HCT116 (cell line): ENCODE measurements at regions not wholly inside any gene's neighbourhood (a gene's known extent, or its start where the extent isn't known, plus 50 kb on each side); places are given as distances from the start of the nearest gene placed in this dataset.

ENCODE experiments used
- ATAC-seq: fragments of 200-7000 bp; cut with Tn5 transposase; 2 replicates; pipeline ENCODE4 v1.9.1; 2020; ENCODE audit warnings: mild to moderate bottlenecking, moderate library complexity
- BruUV-seq: library from RNA; stranded (reverse); fragments of 400-500 nt; replicated peaks from 2 replicates; lab custom pipeline; 2021; lab: Mats Ljungman, UMichigan
- CTCF ChIA-PET: fragments of 300-600 bp; sonication (Branson Sonifier 250); formaldehyde crosslinking; loops from one replicate; lab custom pipeline; 2021; ENCODE audit warnings: antibody characterized with exemption; lab: Charles Lee
- POLR2A ChIA-PET: fragments of 300-600, 350-600 bp; sonication (Branson Sonifier 250); formaldehyde crosslinking; loops from one replicate; lab custom pipeline; 2021; ENCODE audit warnings: antibody characterized with exemption; lab: Charles Lee
- RAD21 ChIA-PET, 2 experiments: fragments of 300-600 bp; sonication (Branson Sonifier 250); formaldehyde crosslinking; loops; one replicate each; lab custom pipeline; 2023; ENCODE audit warnings: low total read pairs in 2 of 2; ENCODE audit not compliant: uncharacterized antibody in 2 of 2, unreplicated experiment in 2 of 2, low non-redundant PET in 1 of 2; lab: Charles Lee
- DNase-seq: peaks from one replicate; pipeline ENCODE4 v3.0.0-alpha.2; 2010; ENCODE audit warnings: low read depth, low spot score
- H2AFZ ChIP-seq: fragments of 200-600 bp; shearing (Covaris generic), sonication (generic); 2 replicates; pipeline ENCODE4 v1.6.1; 2017; ENCODE audit warnings: low read depth, mixed run types, mixed read lengths, antibody characterized with exemption, low read length; ENCODE audit not compliant: poor library complexity, severe bottlenecking
- H3K27ac ChIP-seq: 2 replicates; pipeline ENCODE4 v1.5.1; 2012; ENCODE audit warnings: low read depth, low read length
- H3K27me3 ChIP-seq: fragments of 200-600 bp; sonication (generic); 2 replicates; pipeline ENCODE4 v1.6.1; 2016; ENCODE audit warnings: mixed run types, low read length, mixed read lengths; ENCODE audit not compliant: insufficient read depth
- H3K36me3 ChIP-seq, 2 experiments: fragments of 200-500 bp in 1 of 2; fragments of 200-600 bp in 1 of 2; sonication (Bioruptor generic) in 1 of 2; sonication (generic) in 1 of 2; 2 replicates each; pipeline versions ENCODE4 v1.5.1 to v1.6.1; 2014 to 2016; ENCODE audit warnings: low read length in 2 of 2, inconsistent platforms in 1 of 2, mixed read lengths in 1 of 2, mixed run types in 1 of 2; ENCODE audit not compliant: insufficient read depth in 2 of 2, control insufficient read depth in 1 of 2
- H3K4me1 ChIP-seq, 2 experiments: fragments of 200-600 bp in 1 of 2; sonication (generic) in 1 of 2; 2 replicates each; pipeline versions ENCODE4 v1.5.1 to v1.6.1; 2012 to 2017; ENCODE audit warnings: low read length in 2 of 2, inconsistent platforms in 1 of 2, mild to moderate bottlenecking in 1 of 2, mixed read lengths in 1 of 2, mixed run types in 1 of 2, moderate library complexity in 1 of 2; ENCODE audit not compliant: insufficient read depth in 2 of 2, control insufficient read depth in 1 of 2
- H3K4me2 ChIP-seq: fragments of 200-600 bp; sonication (generic); 2 replicates; pipeline ENCODE4 v1.6.1; 2017; ENCODE audit warnings: mixed run types, low read length, mixed read lengths
- H3K4me3 ChIP-seq, 2 experiments: fragments of 200-600 bp in 1 of 2; sonication (generic) in 1 of 2; replicated peaks in 1 of 2; 2 replicates each; pipeline ENCODE4 v1.5.1; 2011 to 2016; ENCODE audit warnings: low read length in 2 of 2, control low read depth in 1 of 2, low read depth in 1 of 2, mild to moderate bottlenecking in 1 of 2, mixed read lengths in 1 of 2, mixed run types in 1 of 2
- H3K79me2 ChIP-seq: fragments of 200-600 bp; sonication (generic); 2 replicates; pipeline ENCODE4 v1.6.1; 2017; ENCODE audit warnings: mild to moderate bottlenecking, mixed run types, low read length, moderate library complexity, mixed read lengths; ENCODE audit not compliant: insufficient read depth
- H3K9ac ChIP-seq: fragments of 200-600 bp; sonication (generic); 2 replicates; pipeline ENCODE4 v1.6.1; 2016; ENCODE audit warnings: low read length, mixed read lengths
- H3K9me2 ChIP-seq: fragments of 200-600 bp; sonication (generic), shearing (Covaris generic); 2 replicates; pipeline ENCODE4 v1.6.1; 2017; ENCODE audit warnings: mixed run types, mild to moderate bottlenecking, moderate library complexity; ENCODE audit not compliant: insufficient read depth
- H3K9me3 ChIP-seq, 2 experiments: fragments of 200-500 bp in 1 of 2; fragments of 200-600 bp in 1 of 2; sonication (Bioruptor generic) in 1 of 2; sonication (generic) in 1 of 2; 2 replicates each; pipeline ENCODE4 v1.6.1; 2014 to 2017; ENCODE audit warnings: low read length in 2 of 2, mixed read lengths in 2 of 2, inconsistent platforms in 1 of 2, low read depth in 1 of 2, mild to moderate bottlenecking in 1 of 2, mixed run types in 1 of 2, moderate library complexity in 1 of 2; ENCODE audit not compliant: control insufficient read depth in 1 of 2, insufficient read depth in 1 of 2
- H4K20me1 ChIP-seq: fragments of 200-600 bp; sonication (generic), shearing (Covaris generic); 2 replicates; pipeline ENCODE4 v1.6.1; 2017; ENCODE audit warnings: mixed run types, mild to moderate bottlenecking, moderate library complexity; ENCODE audit not compliant: insufficient read depth
- CEBPB ChIP-seq: IDR thresholded peaks from 2 replicates; pipeline ENCODE4 v1.6.1; 2012; ENCODE audit warnings: low read depth
- ELF1 ChIP-seq: IDR thresholded peaks from 2 replicates; pipeline ENCODE4 v1.6.1; 2012; ENCODE audit warnings: low read depth, borderline replicate concordance
- EZH2phosphoT487 ChIP-seq: fragments of 200-600 bp; IDR thresholded peaks from 2 replicates; pipeline ENCODE4 v1.6.1; 2018; ENCODE audit warnings: antibody characterized with exemption, borderline replicate concordance
- MAX ChIP-seq: IDR thresholded peaks from 2 replicates; pipeline ENCODE4 v1.6.1; 2012
- SIN3A ChIP-seq: IDR thresholded peaks from 2 replicates; pipeline ENCODE4 v1.6.1; 2012; ENCODE audit warnings: low read depth
- SP1 ChIP-seq: IDR thresholded peaks from 2 replicates; pipeline ENCODE4 v1.6.1; 2012; ENCODE audit warnings: low read depth
- TCF7L2 ChIP-seq: IDR thresholded peaks from 2 replicates; pipeline ENCODE4 v1.7.0; 2011; ENCODE audit warnings: borderline replicate concordance, inconsistent platforms; ENCODE audit not compliant: insufficient read depth, insufficient read length; ENCODE audit errors: extremely low read depth
- ZBTB33 ChIP-seq: IDR thresholded peaks from 2 replicates; pipeline ENCODE4 v1.6.1; 2011; ENCODE audit warnings: mild to moderate bottlenecking, low read length, moderate library complexity; ENCODE audit not compliant: insufficient replicate concordance; ENCODE audit errors: extremely low read depth
- ZNF274 ChIP-seq: fragments of 200-500 bp; sonication (Bioruptor generic); IDR thresholded peaks from 2 replicates; pipeline ENCODE4 v1.6.1; 2014; ENCODE audit warnings: mild to moderate bottlenecking, low read depth, low read length, inconsistent platforms
- intact Hi-C: fragments of 100-400 bp; cut with micrococcal nuclease; formaldehyde crosslinking; loops from 2 replicates; pipeline ENCODE4 v1.10.0; 2022

- Histone ChIP-seq H3K9ac (no peak overlapping the region), H3K27me3 (peaks cover 33% of the 10 kb centered on the region; the same call in 1 of the 2 replicates), H3K4me2 (no peak overlapping the region), H3K9me2 (no peaks in the 10 kb centered on the region), H3K9me3 (no peaks in the 10 kb centered on the region), H3K79me2 (no peaks in the 10 kb centered on the region), H3K36me3 (no peaks in the 10 kb centered on the region), H3K4me1 (no peaks in the 10 kb centered on the region), H2AFZ (no peak overlapping the region), H3K27ac (no peak overlapping the region), H3K4me3 (no peak overlapping the region), H4K20me1 (no peaks in the 10 kb centered on the region)
- ATAC-seq: no peak
- ChIA-PET CTCF (no interaction called here), POLR2A (no interaction called here), RAD21 (no interaction called here)
- no peak for DNase-seq
- intact Hi-C loops: no loop called here
- TF ChIP-seq CEBPB (no peak), SP1 (no peak), MAX (no peak), TCF7L2 (no peak), ZBTB33 (no peak), ELF1 (no peak), EZH2phosphoT487 (no peak), SIN3A (no peak), ZNF274 (no peak)
- no TSS peak for BruUV-seq
Measured at GRCh38 chr12:98238515-98239130, 276.8 kb upstream of the TMPO start.
